Fibroblast of skin of right quadriceps (primary cell): ENCODE measurements at regions not wholly inside any gene's neighbourhood (a gene's known extent, or its start where the extent isn't known, plus 50 kb on each side); places are given as distances from the start of the nearest gene placed in this dataset.
A peak's percentile ranks its signal among the peaks of the same experiment; 100 is the strongest.

Experiments used
- DNase-seq: peaks from one replicate; pipeline ENCODE4 v3.0.0-alpha.2; 2013

DNA sequence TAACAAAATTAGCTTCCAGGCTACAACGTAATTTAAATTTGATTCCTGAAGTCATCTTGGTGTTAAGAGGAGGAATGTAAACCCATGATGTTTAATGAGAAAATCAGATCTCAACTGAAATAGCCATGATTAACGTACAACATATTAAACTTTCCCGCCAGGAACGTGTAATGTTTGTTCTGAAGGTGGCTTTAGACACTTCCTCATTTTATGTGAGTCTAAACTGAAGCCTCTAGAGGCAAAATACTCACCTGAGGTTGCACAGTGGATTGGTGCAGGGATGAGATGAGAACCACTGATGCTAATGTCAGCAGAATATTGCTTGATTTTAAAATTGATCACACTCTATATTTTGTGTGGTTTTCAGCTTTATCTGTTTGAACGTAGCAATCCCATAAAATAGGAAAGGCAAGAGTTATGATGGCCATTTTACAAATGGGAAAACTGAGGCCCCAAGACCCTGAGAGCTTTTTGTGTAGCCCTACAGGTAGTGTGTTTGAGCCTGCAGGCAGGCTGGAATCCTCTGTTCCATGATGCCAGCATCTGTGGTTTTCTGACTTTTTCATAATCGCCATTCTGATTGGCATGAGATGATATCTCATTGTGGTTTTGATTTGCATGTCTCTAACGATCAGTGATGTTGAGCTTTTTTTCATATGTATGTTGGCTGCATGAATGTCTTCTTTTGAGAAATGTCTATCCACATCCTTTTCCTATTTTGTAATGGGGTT, 243.7 kb upstream of the BMPER start:
- DNase-seq = no peak

DNA sequence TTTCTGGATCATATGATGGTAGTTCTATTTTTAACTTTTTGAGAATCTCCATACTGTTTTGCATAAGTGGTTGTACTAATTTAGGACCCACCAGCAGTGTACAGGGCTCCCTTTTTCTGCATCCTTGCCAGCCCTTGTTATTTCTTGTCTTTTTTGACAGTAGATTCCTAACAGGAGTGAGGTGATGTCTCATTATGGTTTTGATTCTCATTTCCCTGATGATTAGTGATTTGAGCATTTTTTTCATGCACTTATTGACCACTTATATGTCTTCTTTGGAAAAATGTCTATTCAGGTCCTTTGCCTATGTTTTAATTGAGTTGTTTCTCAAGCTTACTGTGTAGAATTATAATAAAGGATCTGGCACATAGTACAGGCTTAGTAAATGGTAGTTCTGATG, 238.8 kb upstream of the BMPER start:
- peak; percentile 24 for DNase-seq

DNA sequence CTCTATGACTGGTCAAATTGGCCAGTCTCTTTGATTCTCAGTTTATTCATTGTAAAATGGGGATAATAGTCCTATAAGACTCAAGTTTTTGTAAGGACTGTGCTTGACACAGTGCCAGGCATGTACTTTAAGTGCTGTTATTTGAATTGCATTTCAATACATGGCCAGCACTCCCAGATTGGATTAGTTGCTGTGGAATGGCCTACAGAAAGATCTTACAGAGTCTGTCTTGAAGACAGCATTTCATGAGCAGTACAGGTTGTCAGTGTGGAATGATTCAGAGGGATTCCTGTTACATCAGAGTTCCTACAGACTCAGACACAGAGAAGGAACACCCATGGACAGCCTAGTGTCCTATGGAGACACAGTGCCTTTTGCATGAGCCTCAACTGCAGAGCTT, 238.1 kb upstream of the BMPER start:
- DNase-seq = peak; percentile 29

DNA sequence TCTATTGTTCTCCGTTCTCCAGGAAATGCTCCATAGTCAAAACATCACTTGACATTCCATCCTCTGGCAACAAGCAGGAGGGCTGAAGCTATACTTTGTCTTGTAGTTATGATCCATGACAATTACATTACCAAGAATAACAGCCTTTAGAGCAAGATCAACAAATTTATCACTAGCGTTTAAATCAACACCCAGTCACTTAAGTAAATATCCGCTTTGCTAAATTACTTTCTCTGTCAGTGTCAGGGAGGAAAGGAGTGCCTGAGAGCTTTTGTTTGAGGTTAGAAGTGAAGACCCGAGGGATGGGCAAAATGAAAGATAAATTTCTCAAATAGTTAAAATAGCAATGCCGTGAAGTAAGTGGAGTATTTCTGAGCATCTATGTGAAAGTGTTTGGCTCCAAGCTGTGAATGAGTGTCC, 236.1 kb upstream of the BMPER start:
- DNase-seq = peak; percentile 44

DNA sequence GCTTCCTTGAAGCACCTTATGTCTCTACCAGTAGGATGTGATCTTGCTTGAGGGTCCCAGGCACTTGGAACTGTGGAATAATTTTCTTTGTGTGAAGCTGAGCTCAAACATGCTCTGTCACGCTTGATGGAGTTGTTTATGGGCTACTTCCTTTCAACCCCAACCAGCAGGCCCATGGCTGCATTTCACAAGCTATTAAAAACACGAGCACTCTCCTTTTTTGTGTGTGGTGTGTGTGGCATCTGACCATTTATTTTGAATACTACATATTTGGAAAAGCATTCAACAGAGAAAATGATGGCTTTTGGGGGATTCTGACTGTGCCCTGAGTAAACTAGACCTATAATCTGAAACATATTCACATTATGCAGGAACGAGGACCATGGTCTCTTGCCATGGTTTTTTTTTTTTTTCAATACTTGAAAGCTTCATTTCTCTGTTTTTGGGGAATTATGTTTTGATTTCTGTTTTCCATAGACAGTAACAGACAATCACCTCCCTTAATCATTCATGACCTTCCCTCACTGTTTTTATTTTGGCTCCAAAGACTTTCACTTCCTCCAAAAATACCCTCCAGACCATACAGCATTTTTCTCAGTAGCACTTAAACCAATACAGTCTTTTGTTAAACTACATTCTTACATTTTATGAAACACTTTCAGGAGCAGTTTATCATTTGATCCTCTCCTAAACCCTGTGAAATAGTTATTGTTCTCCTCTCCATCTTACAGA, 233.6 kb upstream of the BMPER start:
- DNase-seq = peak; percentile 5

DNA sequence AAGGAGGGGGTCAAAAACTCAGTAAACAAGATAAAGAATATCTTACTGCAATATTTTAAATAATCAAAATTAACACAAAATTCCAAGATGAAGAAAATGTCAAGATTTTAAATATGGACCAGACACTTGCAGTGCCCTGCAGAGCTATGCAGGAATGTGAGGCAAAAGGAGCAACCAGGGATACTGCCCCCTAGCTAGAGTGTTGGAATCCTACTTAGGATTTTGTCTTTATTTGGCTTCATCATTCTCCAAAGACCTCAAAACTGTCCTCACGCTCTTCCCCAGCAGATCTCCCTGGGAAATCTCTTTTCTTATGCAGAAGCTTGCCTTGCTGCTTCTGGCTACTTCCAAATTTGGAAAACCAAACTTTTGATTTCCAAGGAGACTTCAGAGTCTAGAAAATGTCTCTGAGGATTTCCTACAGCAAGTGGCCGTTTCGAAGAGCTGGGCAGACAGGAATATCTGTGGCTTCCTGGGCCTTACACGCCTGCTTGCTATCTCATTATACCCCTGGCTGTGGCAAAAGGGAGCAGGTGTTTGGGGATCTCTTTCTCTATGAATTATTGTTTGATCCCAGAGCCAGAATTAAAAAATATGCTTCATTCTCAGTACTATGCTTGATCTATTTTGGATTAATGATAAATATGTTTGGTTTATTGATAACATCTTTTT, 232.2 kb upstream of the BMPER start:
- DNase-seq = no peak

DNA sequence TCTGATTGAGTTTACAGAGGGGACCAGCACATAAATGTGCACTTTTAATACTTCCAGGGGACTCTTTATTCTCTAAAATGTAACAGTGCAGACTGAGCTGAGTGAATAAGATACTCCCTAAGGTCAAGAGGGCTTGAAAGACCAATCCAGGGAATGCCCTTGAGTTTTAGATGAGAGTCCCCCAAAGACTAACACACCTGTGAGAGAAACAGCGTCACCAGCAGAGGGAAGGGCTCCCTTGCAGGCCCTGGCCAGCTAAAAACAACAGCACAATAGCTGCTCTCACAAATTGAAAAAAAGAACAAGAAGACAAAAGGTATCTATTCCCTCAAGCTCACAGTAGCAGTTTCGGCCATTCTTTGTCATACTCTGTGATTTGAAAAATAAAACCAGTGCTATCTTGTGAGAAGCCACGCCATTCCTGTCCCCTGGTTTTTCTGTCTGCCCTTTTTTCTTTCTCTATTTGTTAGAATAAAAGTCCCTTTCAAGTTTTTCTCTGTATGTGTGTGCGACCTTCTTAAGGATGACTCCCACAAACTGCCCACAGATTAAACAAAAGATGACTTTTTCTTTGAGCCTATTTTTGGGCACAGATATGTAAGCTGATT, 230.4 kb upstream of the BMPER start:
- no peak for DNase-seq

DNA sequence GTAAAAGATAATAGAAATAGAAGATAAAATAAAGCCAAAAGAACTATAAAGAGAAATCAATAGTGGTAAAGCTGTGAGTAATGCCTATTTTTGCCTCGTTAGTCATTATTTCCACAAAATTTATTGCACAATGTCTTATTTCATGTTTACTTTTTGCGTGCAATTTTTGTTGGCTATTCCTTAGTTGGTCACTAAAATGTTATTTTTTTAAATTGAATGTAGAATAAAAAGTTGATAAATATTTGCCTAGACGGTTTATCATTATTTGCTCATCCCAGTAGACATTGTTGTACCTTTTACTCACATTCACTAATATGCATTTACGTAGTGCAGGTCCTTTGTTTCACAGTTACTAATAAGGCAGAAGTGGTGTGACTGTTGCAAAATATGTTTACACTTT, 227.8 kb upstream of the BMPER start:
- DNase-seq = no peak

DNA sequence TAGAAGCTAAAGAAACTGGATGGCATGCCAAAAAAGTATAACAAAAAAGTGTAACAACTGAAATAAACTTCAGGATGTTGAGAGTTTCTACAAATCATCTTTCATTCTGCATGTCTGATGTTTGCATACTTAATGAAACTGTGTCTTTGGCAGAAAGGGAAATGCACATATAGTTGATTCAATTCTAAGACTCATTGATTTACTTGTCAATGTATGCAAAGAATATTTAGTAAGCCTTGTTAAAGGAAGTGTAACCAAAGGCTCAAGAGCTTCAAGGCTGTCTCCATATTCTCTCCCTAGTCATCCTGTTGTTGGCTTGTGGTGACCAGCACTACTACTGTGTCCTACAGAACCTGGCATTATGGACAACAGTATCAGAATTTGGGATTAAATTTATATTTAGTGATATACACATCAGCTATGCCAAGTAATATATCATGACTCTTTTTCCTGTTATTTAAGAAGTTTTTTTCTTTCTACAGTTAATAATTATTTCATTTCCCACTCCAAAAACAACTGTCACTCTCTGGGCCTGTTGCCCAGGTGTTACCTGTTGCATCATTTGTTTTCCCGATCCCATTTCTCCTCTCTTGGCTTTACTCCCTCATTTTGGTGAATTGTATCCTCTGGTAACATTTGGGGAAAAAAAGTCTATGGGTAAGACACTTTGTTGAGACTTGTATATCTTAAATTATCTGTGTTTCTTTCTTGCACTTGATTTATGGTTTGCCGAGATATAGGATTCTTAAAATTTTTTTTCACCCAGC, 226.6 kb upstream of the BMPER start:
- DNase-seq = no peak

DNA sequence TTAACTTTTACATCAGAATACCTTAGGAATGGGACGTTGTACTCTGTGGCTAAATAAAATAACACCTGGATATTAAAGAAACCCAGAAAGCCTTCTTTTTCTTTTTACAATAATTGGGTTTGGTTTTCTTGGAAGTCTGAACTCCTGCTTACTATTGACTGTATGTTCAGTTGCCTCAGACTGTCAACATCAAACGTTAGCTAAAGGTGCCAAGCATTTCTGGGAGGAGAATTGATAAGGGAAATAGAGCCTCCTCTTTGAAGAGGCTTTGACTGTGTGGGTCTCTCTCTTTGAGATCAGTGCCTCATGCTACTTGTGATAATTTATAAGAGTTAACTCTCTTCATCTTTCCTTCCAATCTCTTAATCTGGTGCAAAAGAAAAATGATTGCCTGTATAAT, 224.7 kb upstream of the BMPER start:
- DNase-seq = no peak

DNA sequence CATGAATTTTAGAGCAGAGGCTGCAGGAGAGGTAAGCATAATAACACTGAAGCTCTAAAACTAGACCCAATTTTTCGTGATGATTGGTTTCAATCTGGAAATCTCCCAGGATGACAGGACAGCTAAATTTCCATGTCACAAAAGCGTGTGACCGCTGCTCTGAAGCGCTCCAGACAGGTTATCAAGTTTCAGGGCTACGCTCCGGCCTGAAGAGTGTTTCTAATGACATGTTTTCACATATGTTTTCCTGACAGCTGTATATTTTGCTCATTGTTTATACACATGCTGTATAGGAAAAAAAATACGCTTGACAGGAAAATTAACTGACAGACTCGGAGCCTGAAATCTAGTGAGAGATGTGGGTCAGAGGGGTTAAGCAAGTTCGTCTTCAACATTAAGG, 219.8 kb upstream of the BMPER start:
- no peak for DNase-seq

DNA sequence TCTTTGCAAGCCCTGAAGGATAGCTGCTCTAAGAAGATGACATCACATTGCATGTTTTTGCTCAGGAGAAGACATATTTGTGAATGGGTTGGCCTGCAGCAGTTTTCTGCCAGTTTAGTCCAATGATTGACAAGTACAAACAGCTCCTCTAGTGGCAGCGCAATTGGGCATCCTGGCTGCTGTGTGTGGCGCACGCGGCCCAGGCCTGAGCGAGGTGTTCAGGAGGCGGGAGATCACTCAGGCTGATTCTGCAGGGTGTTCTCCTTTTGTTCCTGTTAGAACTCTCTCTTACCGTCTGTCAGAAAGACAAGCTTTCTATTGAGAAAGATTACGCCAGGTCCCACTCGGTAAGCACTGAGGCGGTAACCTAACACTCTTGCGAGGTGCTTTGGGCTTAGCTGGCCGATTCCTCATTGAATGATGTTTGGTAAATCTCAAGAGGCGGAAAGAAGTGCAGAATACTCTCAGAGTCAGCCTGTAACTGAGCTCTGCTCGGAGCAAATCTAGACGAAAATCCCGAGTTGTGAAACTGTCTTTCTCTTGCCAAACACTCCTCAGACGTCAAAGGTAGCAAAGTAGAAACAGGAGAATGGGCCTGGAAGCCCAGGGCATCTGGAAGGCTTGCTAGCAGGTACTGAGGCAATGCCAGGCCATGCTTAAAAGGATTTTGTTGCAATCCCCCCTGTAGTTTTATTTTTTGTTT, 219.2 kb upstream of the BMPER start:
- no peak for DNase-seq

DNA sequence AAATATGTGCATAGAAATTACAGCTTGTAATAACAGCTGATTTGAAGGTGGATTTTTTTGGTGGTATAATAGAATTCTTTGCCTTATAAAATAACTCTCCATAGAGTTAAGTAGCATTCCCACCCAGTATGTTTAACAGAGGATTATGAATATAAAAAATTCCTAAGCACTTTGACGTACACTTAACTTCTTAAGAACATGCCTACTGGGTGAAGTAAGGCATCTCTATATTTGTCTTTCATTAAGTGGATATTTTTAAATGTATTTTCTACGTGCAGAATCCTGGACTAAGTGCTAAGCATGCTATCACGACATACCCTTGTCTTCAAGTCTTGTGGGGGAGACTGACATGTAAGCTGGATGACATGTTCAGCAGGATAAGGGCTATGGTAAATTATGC, 217.7 kb upstream of the BMPER start:
- no peak for DNase-seq

DNA sequence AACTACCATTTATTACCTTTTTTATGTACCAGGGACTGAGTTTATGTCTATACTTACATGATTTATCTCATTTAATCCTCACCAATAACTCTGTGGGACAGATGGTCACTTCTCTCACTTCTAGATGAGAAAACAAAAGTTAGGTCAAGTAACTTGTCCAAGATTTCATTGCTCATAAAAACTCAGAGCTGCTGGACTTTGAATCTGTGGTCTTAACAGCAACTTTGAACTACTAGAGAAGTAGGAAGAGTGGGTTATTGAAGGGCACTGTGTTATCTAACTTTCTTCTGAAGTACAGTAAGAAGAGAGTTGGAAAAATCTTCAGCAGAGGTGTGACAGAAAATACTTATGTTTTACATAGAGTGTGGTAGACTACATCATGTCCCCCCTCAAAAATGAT, 214.2 kb upstream of the BMPER start:
- no peak for DNase-seq

DNA sequence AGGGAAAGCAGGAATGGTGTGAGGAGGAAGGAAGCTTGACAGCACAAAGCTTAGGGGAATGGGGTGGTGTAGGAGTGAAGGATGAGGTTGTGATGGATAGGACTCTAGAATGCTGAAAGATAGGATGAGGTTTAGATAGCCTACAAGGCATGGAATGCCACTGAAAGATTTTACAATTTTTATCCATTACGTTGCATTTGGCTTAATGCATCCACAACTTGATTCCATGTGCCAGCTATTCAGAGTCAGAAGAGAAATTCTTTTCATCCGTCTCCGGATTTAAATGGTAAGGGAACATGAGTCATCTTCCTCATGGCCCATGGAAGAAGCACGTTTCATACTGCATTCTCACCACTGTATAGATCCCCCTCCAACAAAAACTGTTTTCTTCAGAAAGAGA, 212.4 kb upstream of the BMPER start:
- DNase-seq = peak; percentile 85

DNA sequence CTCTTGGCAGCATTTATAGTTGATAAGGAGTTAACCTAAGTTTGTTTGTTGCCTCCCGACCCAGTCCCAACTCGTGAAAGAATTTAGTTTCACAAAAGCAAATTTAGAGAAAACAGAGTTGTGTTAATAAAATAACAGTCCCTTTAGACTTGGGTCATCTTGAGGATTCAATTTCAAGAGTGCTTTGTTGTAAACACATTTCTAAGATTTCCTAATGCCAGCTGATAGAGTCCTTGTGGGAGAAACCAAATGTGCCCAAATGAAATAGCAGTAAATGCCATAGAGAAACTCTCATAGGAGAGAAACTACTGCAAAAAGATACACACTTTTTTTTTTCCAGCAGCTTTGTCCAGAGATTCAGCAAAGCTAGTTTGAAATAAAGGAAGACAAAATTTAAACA, 211.3 kb upstream of the BMPER start:
- no peak for DNase-seq

DNA sequence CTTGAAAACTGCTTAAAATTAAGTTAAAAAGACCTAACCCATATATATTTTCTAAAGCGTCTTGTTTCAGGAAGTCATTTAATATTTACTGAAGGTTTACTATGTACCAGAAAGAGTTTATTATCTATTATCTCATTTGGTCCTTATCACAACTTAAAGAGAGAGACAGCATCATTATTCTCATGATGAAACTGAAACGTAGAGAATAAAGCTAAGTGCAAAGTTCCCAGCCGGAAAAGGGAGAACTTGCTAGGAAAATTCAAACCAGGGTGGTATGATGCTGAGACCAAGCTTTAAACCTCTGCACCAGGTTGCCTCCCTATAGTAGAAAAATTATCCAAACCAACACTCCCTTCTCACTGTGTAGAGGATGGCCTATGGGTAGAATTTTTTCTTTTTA, 207.7 kb upstream of the BMPER start:
- no peak for DNase-seq

DNA sequence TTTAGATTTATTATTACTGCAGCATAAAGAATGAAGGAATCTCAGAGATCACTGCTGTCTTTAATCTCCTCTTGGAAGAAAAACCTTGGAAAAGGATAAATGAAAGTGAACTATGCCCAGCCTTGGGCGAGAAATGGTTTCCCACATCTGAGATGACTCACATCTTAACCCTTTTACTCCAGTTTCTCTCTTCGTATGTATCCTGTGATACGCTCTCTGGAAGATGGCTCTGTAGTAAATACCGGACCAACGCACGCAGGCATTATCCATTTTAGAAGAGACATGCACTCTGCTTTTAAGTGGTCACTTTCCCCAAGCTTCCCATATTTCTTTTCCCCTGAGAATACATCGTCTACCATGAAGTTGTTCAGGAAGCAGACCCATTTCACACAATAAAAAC, 207.3 kb upstream of the BMPER start:
- DNase-seq = peak; percentile 27

DNA sequence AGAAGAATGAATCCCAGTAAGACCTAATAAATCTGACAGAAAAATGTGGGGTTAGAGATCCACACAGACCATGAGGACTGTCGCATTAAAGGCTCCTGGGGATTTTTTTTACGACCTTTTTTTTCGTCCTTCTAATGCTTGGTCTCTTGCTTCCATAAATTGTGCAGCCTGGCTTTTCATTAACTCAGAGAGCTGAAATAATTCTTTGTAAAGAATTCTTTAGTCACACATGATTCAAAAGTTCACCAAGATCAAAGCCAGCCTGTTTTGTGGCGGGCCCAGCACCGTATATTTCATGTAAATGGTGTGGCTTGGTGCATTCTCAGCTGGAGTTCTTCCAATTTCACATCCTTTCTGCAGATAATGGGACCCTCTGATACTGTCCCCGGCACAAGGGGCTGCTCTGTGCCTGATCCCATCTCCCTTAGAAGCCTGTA, 206.6 kb upstream of the BMPER start:
- peak; percentile 42 for DNase-seq

DNA sequence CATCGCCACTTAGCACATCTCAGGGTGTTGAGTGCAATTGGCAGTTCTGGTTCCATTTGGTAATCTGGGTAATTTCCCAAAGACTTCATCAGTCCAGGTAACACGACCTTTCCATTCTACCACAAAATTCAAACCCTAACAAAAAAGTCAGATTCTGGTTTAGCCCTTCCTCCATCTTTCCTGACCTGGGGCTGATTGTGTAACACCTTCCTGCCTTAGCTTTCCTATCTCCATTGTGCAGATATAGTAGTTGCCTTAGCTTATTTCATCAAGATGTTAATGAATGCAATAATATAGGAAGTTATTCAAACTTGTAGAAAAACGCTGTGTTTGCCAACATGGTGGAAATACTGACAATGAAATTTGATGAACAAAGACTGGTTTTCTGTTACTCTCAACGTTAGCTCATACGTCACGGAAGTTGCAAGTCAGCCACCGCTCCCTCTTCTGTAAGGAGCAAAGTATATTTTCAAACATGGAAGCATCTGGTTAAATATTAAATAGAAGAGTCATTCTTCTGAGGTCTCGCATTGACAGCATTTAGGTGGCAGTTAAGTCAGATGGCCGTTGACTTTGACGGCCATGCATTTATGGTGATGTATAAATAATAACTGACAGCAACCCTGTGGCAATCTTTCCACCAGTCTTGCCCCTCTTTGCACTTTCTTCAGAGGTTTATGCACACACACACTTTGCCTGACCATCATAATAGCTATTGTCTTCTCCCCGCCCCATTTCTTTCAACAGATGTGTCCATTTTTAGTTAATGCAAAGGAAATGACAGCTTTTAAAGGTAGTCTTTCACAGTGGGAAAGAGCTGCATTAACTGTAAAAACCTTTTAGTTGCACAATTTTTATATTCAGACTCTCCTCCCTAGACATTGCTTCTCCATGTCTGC, 205.1 kb upstream of the BMPER start:
- no peak for DNase-seq

DNA sequence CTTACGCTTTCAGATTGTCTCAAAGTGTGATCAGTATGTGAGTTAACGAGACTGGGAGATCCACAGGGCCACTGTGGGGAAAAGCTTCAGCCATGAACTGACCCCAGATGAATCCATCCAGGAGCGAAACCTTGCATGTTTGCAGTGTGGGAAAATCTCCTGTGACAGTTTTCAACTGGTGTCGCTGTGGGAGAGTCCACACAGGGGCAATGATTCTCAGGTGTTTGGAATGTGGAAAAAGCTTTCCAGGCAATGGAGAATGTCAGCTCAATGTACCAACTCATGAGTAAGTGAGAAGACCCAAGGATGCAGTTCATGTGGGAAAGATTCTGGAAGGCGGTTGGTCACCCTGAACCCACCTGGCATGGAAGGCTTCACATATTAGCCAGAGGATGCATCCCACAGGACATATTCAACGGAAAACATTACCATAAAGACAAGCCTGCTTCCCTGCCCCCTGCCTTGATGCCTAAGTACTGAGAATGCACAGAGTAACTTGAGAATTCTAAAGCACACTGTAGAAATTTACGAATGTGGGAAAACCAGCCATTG, 204.1 kb upstream of the BMPER start:
- no peak for DNase-seq
